CD14-positive monocyte (primary cell): ENCODE measurements at regions not wholly inside any gene's neighbourhood (a gene's known extent, or its start where the extent isn't known, plus 50 kb on each side); places are given as distances from the start of the nearest gene placed in this dataset.

Experiments used
- DNase-seq, 3 donors: peaks; one replicate each; pipeline ENCODE4 v3.0.0-alpha.2; 2011 to 2022
- H2AFZ ChIP-seq: 2 replicates; pipeline ENCODE4 v1.6.0; 2012; ENCODE audit warnings: mild to moderate bottlenecking, low read depth, low read length, inconsistent platforms; ENCODE audit not compliant: insufficient read depth, poor library complexity, severe bottlenecking
- H3K27ac ChIP-seq, 2 donors: 1 replicate in 1 of 2; 2 replicates in 1 of 2; pipeline ENCODE4 v1.5.1; 2012 to 2013; ENCODE audit warnings: low read length in 2 of 2, control low read depth in 1 of 2, inconsistent platforms in 1 of 2, low read depth in 1 of 2, mild to moderate bottlenecking in 1 of 2
- H3K27me3 ChIP-seq, 2 donors: one replicate each; pipeline versions ENCODE4 v1.6.0 to v1.6.1; 2011 to 2013; ENCODE audit warnings: low read length in 2 of 2; ENCODE audit not compliant: control insufficient read depth in 2 of 2, insufficient read depth in 2 of 2
- H3K36me3 ChIP-seq, 2 donors: replicated peaks in 1 of 2; 1 replicate in 1 of 2; 2 replicates in 1 of 2; pipeline versions ENCODE4 v1.5.1 to v1.6.1; 2012 to 2013; ENCODE audit warnings: low read length in 2 of 2, control low read depth in 1 of 2, inconsistent platforms in 1 of 2, mild to moderate bottlenecking in 1 of 2; ENCODE audit not compliant: insufficient read depth in 2 of 2, control insufficient read depth in 1 of 2
- H3K4me1 ChIP-seq, 2 donors: 1 replicate in 1 of 2; 2 replicates in 1 of 2; pipeline versions ENCODE4 v1.5.1 to v1.6.1; 2012 to 2013; ENCODE audit warnings: low read length in 2 of 2, control low read depth in 1 of 2, inconsistent platforms in 1 of 2, mild to moderate bottlenecking in 1 of 2, moderate library complexity in 1 of 2; ENCODE audit not compliant: insufficient read depth in 2 of 2, control insufficient read depth in 1 of 2
- H3K4me2 ChIP-seq: replicated peaks from 2 replicates; pipeline ENCODE3; 2012; ENCODE audit warnings: low read length, moderate library complexity, mild to moderate bottlenecking; ENCODE audit not compliant: poor library complexity, severe bottlenecking; ENCODE audit errors: extremely low read depth
- H3K4me3 ChIP-seq, 3 experiments: fragments of 200-600 bp in 1 of 3; sonication (generic) in 1 of 3; replicated peaks in 1 of 3; 1 replicate in 2 of 3; 2 replicates in 1 of 3; pipeline ENCODE4 v1.5.1; 2011 to 2013; ENCODE audit warnings: low read length in 3 of 3, mild to moderate bottlenecking in 3 of 3, control low read depth in 2 of 3, low read depth in 2 of 3, inconsistent platforms in 1 of 3, moderate library complexity in 1 of 3
- H3K79me2 ChIP-seq: 2 replicates; pipeline ENCODE4 v1.6.0; 2012; ENCODE audit warnings: mild to moderate bottlenecking, control low read depth, inconsistent platforms, low read length, moderate library complexity; ENCODE audit not compliant: insufficient read depth
- H3K9ac ChIP-seq: 2 replicates; pipeline ENCODE4 v1.6.0; 2017; ENCODE audit warnings: low read length, mild to moderate bottlenecking; ENCODE audit not compliant: insufficient read depth, poor library complexity, severe bottlenecking
- H3K9me3 ChIP-seq, 2 donors: replicated peaks in 1 of 2; 1 replicate in 1 of 2; 2 replicates in 1 of 2; pipeline versions ENCODE4 v1.5.1 to v1.6.1; 2012 to 2013; ENCODE audit warnings: low read length in 2 of 2, control low read depth in 1 of 2; ENCODE audit not compliant: control insufficient read depth in 1 of 2, insufficient read depth in 1 of 2
- H4K20me1 ChIP-seq: 2 replicates; pipeline ENCODE4 v1.6.0; 2012; ENCODE audit warnings: mild to moderate bottlenecking, low read length, control low read depth, moderate library complexity; ENCODE audit not compliant: insufficient read depth
- H3K27ac Mint-ChIP-seq, 7 donors: one replicate each; pipeline ENCODE4 v1.8.0; 2020; ENCODE audit warnings: mild to moderate bottlenecking in 7 of 7, mixed read lengths in 7 of 7, moderate library complexity in 6 of 7, inconsistent platforms in 2 of 7
- H3K27me3 Mint-ChIP-seq, 3 donors: one replicate each; pipeline ENCODE4 v1.8.0; 2021 to 2022; ENCODE audit warnings: low read depth in 3 of 3, mild to moderate bottlenecking in 3 of 3, mixed read lengths in 3 of 3, moderate library complexity in 3 of 3, inconsistent platforms in 1 of 3
- H3K36me3 Mint-ChIP-seq, 2 donors: one replicate each; pipeline ENCODE4 v1.8.0; 2020; ENCODE audit warnings: mixed read lengths in 2 of 2, inconsistent platforms in 1 of 2, mild to moderate bottlenecking in 1 of 2
- H3K4me1 Mint-ChIP-seq: one replicate; pipeline ENCODE4 v1.8.0; 2020; ENCODE audit warnings: mild to moderate bottlenecking, mixed read lengths
- H3K4me3 Mint-ChIP-seq, 2 donors: one replicate each; pipeline ENCODE4 v1.8.0; 2020; ENCODE audit warnings: mild to moderate bottlenecking in 2 of 2, mixed read lengths in 2 of 2, moderate library complexity in 1 of 2
- H3K9me3 Mint-ChIP-seq, 7 donors: one replicate each; pipeline ENCODE4 v1.8.0; 2020 to 2022; ENCODE audit warnings: mixed read lengths in 7 of 7, mild to moderate bottlenecking in 6 of 7, moderate library complexity in 6 of 7, inconsistent platforms in 2 of 7
- WGBS: methylation state at CpG from one replicate; pipeline ENCODE4 v1.1.5; 2013; ENCODE audit warnings: missing lambda C conversion rate; ENCODE audit not compliant: insufficient coverage; 5-methylcytosine and 5-hydroxymethylcytosine counted together
- intact Hi-C, 2 donors: fragments of 100-400 bp; cut with micrococcal nuclease; formaldehyde crosslinking; loops; one replicate each; pipeline versions ENCODE4 v1.15.0 to v1.15.1; 2023
- TF ChIP-seq, protein P1 (sequence below): fragments of 200-600 bp; IDR thresholded peaks from one replicate; pipeline ENCODE4 v1.8.0; 2022; ENCODE audit warnings: antibody characterized with exemption, mild to moderate bottlenecking

DNA sequence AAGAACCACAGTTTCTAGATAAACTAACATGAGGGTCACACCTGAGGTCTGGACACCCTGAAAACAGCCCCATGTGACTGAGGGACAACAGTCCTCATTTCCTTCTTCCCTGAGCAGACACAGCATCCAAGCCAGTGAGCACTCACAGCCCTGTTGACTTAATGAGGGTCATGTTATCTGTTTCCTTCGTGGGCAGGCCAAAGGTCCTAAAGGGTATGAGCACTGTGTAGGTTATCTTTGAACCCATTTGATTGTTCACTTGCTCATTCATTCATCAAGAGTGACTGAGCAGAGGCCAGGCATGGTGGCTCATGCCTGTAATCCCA lies 170.7 kb upstream of the B3GAT1 start:
- no peaks in the 10 kb centered on the region for H3K36me3 Mint-ChIP-seq

DNA sequence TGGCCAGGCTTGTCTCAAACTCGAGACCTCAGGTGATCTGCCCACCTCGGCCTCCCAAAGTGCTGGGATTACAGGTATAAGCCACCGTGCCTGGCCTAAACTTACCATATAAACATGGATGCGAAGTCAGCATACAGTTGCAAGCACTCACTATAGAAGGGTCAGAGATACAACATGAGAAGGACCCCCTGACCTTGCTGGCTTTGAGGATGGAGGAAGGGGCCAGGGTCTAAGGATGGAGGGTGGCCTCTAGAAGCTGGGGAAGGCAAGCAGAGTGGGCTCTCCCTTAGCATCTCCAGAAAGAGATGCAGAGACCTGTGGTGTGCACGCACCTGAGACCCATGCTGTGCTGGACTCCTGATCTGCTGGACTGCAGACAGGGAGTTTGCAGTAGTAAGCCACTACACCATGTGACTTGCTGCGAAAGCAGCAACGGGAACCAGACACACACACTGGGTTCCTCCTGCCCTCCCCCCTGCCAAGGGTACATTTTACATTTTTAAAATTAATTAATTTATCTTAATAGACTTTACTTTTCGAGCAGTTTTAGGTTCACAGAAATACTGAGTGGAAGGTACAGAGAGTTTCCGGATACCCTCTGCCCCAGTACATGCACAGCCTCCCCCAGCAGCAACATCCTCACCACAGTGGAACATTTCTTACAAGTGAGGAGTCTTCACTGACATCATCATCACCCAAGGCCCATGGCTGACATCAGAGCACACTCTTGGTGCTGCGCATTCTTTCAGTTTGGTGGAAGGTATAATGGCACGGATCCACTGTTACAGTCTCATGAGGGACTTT lies 170.1 kb upstream of the B3GAT1 start:
- no peak for DNase-seq
- H3K27ac Mint-ChIP-seq, result no peak overlapping the region
- Histone ChIP-seq H3K4me3 (no peak overlapping the region), H2AFZ (no peak overlapping the region), H3K27ac (no peak overlapping the region), H4K20me1 (no peaks in the 10 kb centered on the region), H3K79me2 (no peaks in the 10 kb centered on the region), H3K36me3 (no peaks in the 10 kb centered on the region), H3K9me3 (no peaks in the 10 kb centered on the region), H3K27me3 (peaks cover 0 to 46% of the 10 kb centered on the region in 2 donors), H3K4me2 (no peak overlapping the region), H3K4me1 (peaks cover 30 to 48% of the 10 kb centered on the region in 2 donors), H3K9ac (no peak overlapping the region)
- peaks cover 0 to 4% (median 0%) of the 10 kb centered on the region in 7 donors for H3K9me3 Mint-ChIP-seq
- no peaks in the 10 kb centered on the region for H3K36me3 Mint-ChIP-seq
- 96% methylated on average over 5 of the region's 11 CpGs for whole genome bisulfite sequencing
- TF ChIP-seq, protein P1, sequence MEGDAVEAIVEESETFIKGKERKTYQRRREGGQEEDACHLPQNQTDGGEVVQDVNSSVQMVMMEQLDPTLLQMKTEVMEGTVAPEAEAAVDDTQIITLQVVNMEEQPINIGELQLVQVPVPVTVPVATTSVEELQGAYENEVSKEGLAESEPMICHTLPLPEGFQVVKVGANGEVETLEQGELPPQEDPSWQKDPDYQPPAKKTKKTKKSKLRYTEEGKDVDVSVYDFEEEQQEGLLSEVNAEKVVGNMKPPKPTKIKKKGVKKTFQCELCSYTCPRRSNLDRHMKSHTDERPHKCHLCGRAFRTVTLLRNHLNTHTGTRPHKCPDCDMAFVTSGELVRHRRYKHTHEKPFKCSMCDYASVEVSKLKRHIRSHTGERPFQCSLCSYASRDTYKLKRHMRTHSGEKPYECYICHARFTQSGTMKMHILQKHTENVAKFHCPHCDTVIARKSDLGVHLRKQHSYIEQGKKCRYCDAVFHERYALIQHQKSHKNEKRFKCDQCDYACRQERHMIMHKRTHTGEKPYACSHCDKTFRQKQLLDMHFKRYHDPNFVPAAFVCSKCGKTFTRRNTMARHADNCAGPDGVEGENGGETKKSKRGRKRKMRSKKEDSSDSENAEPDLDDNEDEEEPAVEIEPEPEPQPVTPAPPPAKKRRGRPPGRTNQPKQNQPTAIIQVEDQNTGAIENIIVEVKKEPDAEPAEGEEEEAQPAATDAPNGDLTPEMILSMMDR, result no peak
- peak overlapping the region in 1 of 2 donors; percentile 35 for H3K4me3 Mint-ChIP-seq
- peaks cover 38% of the 10 kb centered on the region for H3K4me1 Mint-ChIP-seq
- intact Hi-C loops, result no loop called here
- H3K27me3 Mint-ChIP-seq, result peaks cover 32 to 55% (median 34%) of the 10 kb centered on the region in 3 donors

More for the DNA sequence above, 170.7 kb upstream of the B3GAT1 start:
- H3K4me1 Mint-ChIP-seq, result peaks cover 43% of the 10 kb centered on the region
- no peak overlapping the region for H3K4me2 ChIP-seq
- peaks cover 0 to 4% (median 0%) of the 10 kb centered on the region in 7 donors for H3K9me3 Mint-ChIP-seq
- no CpG with 5 or more reads among the region's 1 CpG for WGBS
- H4K20me1 ChIP-seq, result no peaks in the 10 kb centered on the region
- peaks cover 0 to 50% of the 10 kb centered on the region in 2 donors for H3K27me3 ChIP-seq
- no peak overlapping the region for H2AFZ ChIP-seq
- no peak overlapping the region for H3K9ac ChIP-seq
- H3K27me3 Mint-ChIP-seq, result peaks cover 33 to 55% (median 37%) of the 10 kb centered on the region in 3 donors
- no peak overlapping the region for H3K27ac Mint-ChIP-seq
- no peaks in the 10 kb centered on the region for H3K36me3 ChIP-seq
- intact Hi-C loops, result no loop called here
- no peak overlapping the region for H3K27ac ChIP-seq
- no peaks in the 10 kb centered on the region for H3K9me3 ChIP-seq
- H3K4me3 ChIP-seq, result no peak overlapping the region
- H3K4me1 ChIP-seq, result peaks cover 36 to 54% of the 10 kb centered on the region in 2 donors
- TF ChIP-seq, protein P1, result no peak
- peak overlapping the region in 1 of 2 donors; percentile 80 for H3K4me3 Mint-ChIP-seq
- no peak for DNase-seq
- H3K79me2 ChIP-seq, result no peaks in the 10 kb centered on the region
